GM23338 (cell line): ENCODE measurements at regions not wholly inside any gene's neighbourhood (a gene's known extent, or its start where the extent isn't known, plus 50 kb on each side); places are given as distances from the start of the nearest gene placed in this dataset.

ENCODE experiments used
- ATAC-seq: fragments of 200-7000 bp; cut with Tn5 transposase; 3 replicates; pipeline ENCODE4 v1.9.1; 2020
- DNase-seq: peaks from one replicate; pipeline ENCODE4 v3.0.0-alpha.2; 2015; ENCODE audit warnings: low spot score
- H2AFZ ChIP-seq: fragments of 200-600 bp; sonication (generic); 2 replicates; pipeline ENCODE4 v1.8.0; 2016; ENCODE audit warnings: antibody characterized with exemption, mild to moderate bottlenecking, moderate library complexity
- H3F3A ChIP-seq: fragments of 200-600 bp; sonication (generic); replicated peaks from 2 replicates; pipeline ENCODE4 v1.8.0; 2017; ENCODE audit warnings: antibody characterized with exemption, mixed run types, low read depth
- H3K27ac ChIP-seq: fragments of 200-600 bp; sonication (generic); 2 replicates; pipeline ENCODE4 v1.6.1; 2016; ENCODE audit warnings: low read depth
- H3K27me3 ChIP-seq: fragments of 200-600 bp; sonication (generic); 2 replicates; pipeline ENCODE4 v1.8.0; 2016; ENCODE audit warnings: mild to moderate bottlenecking, mixed run types, moderate library complexity; ENCODE audit not compliant: insufficient read depth
- H3K36me3 ChIP-seq: fragments of 200-600 bp; sonication (generic); 2 replicates; pipeline ENCODE4 v1.8.0; 2016; ENCODE audit warnings: mild to moderate bottlenecking; ENCODE audit not compliant: insufficient read depth
- H3K4me1 ChIP-seq: fragments of 200-600 bp; sonication (generic); 2 replicates; pipeline ENCODE4 v1.8.0; 2016; ENCODE audit warnings: mild to moderate bottlenecking, moderate library complexity; ENCODE audit not compliant: insufficient read depth
- H3K4me2 ChIP-seq: fragments of 200-600 bp; sonication (generic); 2 replicates; pipeline ENCODE4 v1.7.1; 2017; ENCODE audit warnings: mixed run types
- H3K4me3 ChIP-seq: fragments of 200-600 bp; sonication (generic); 2 replicates; pipeline ENCODE4 v1.6.1; 2016; ENCODE audit warnings: mixed run types
- H3K79me2 ChIP-seq: fragments of 200-600 bp; sonication (generic); replicated peaks from 2 replicates; pipeline ENCODE4 v1.8.0; 2017; ENCODE audit warnings: mild to moderate bottlenecking; ENCODE audit not compliant: insufficient read depth
- H3K9me2 ChIP-seq: fragments of 200-600 bp; sonication (generic); 2 replicates; pipeline ENCODE4 v1.8.0; 2017; ENCODE audit not compliant: insufficient read depth
- H4K20me1 ChIP-seq: fragments of 200-600 bp; sonication (generic); replicated peaks from 2 replicates; pipeline ENCODE4 v1.8.0; 2017; ENCODE audit warnings: mild to moderate bottlenecking; ENCODE audit not compliant: insufficient read depth
- H3K27ac Mint-ChIP-seq: 2 replicates; pipeline ENCODE4 v1.8.0; 2020; ENCODE audit warnings: inconsistent platforms, mild to moderate bottlenecking, moderate library complexity, mixed read lengths
- H3K27me3 Mint-ChIP-seq: 3 replicates; pipeline ENCODE4 v1.8.0; 2022; ENCODE audit warnings: low read depth, mild to moderate bottlenecking, moderate library complexity, mixed read lengths, inconsistent platforms; ENCODE audit not compliant: insufficient read depth, poor library complexity
- H3K36me3 Mint-ChIP-seq: 3 replicates; pipeline ENCODE4 v1.8.0; 2021; ENCODE audit warnings: low read depth, mild to moderate bottlenecking, inconsistent platforms, moderate library complexity, mixed read lengths
- H3K4me1 Mint-ChIP-seq: 3 replicates; pipeline ENCODE4 v1.8.0; 2020; ENCODE audit warnings: mild to moderate bottlenecking, inconsistent platforms, mixed read lengths
- H3K4me3 Mint-ChIP-seq: 3 replicates; pipeline ENCODE4 v1.8.0; 2021; ENCODE audit warnings: moderate library complexity, mild to moderate bottlenecking, inconsistent platforms, mixed read lengths
- H3K9me3 Mint-ChIP-seq: 3 replicates; pipeline ENCODE4 v1.8.0; 2020; ENCODE audit warnings: moderate library complexity, mild to moderate bottlenecking, inconsistent platforms, mixed read lengths
- EZH2 ChIP-seq: fragments of 200-600 bp; sonication (generic); IDR thresholded peaks from one replicate; pipeline ENCODE4 v1.8.0; 2017; ENCODE audit warnings: antibody characterized with exemption, mild to moderate bottlenecking, low read depth; ENCODE audit not compliant: unreplicated experiment
- JUNB ChIP-seq: IDR thresholded peaks from one replicate; pipeline ENCODE4 v1.6.1; 2016; ENCODE audit warnings: antibody characterized with exemption; ENCODE audit not compliant: unreplicated experiment
- POLR2AphosphoS5 ChIP-seq: IDR thresholded peaks from 2 replicates; pipeline ENCODE4 v1.6.1; 2016; ENCODE audit warnings: antibody characterized with exemption, low read depth
- STAT1 ChIP-seq: IDR thresholded peaks from one replicate; pipeline ENCODE4 v1.6.1; 2016; ENCODE audit warnings: antibody characterized with exemption; ENCODE audit not compliant: unreplicated experiment
- ZNF114 ChIP-seq: fragments of 250-450 bp; sonication (Bioruptor Pico); IDR thresholded peaks from 2 replicates; pipeline ENCODE4 v1.5.0; 2020; ENCODE audit warnings: mild to moderate bottlenecking, moderate library complexity
- TF ChIP-seq, protein P1 (sequence below): IDR thresholded peaks from 2 replicates; pipeline ENCODE4 v1.6.1; 2016; ENCODE audit warnings: antibody characterized with exemption
- TF ChIP-seq, protein P2 (sequence below): fragments of 250-450 bp; sonication (Bioruptor Pico); IDR thresholded peaks from 2 replicates; pipeline ENCODE4 v1.5.0; 2020; ENCODE audit warnings: mild to moderate bottlenecking, moderate library complexity

DNA sequence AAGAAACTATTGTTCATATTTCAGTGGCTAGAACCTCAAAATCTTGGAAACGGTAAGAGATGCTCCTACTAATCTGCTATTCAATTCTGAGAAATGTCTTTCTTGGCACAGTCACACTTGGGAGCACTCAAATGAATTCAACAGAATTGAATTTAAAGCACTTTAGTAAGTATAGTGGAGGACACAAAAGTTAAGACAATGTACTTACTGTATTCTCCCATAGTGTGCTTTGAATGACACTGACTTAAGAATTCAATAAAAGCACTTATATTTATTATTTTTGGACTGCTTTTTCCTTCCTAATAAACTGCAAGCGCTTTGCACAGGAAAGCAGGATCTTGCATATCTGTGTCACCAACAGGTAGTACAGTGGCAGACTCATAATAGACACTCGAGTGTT is 156.1 kb upstream of the RIMS1 start:
- H3K27me3 ChIP-seq, result no peaks in the 10 kb centered on the region
- Mint-ChIP-seq H3K4me3 (no peak overlapping the region), H3K27ac (no peak overlapping the region), H3K4me1 (peaks cover 2% of the 10 kb centered on the region; the same call in 1 of the 3 replicates), H3K36me3 (no peaks in the 10 kb centered on the region), H3K9me3 (no peaks in the 10 kb centered on the region), H3K27me3 (peaks cover 5% of the 10 kb centered on the region)
- H2AFZ ChIP-seq, result no peak overlapping the region
- no peaks in the 10 kb centered on the region for H3K79me2 ChIP-seq
- peaks cover 3% of the 10 kb centered on the region; the same call in 1 of the 2 replicates for H3K4me1 ChIP-seq
- ATAC-seq (no peak), DNase-seq (no peak)
- no peaks in the 10 kb centered on the region for H3K9me2 ChIP-seq
- H3K27ac ChIP-seq, result no peak overlapping the region
- no peaks in the 10 kb centered on the region for H4K20me1 ChIP-seq
- no peaks in the 10 kb centered on the region for H3K36me3 ChIP-seq
- no peak overlapping the region for H3K4me3 ChIP-seq
- H3K4me2 ChIP-seq, result no peak overlapping the region
- H3F3A ChIP-seq, result no peaks in the 10 kb centered on the region
- no peak for TF ChIP-seq JUNB
- TF ChIP-seq STAT1, result no peak
- TF ChIP-seq, protein P1, sequence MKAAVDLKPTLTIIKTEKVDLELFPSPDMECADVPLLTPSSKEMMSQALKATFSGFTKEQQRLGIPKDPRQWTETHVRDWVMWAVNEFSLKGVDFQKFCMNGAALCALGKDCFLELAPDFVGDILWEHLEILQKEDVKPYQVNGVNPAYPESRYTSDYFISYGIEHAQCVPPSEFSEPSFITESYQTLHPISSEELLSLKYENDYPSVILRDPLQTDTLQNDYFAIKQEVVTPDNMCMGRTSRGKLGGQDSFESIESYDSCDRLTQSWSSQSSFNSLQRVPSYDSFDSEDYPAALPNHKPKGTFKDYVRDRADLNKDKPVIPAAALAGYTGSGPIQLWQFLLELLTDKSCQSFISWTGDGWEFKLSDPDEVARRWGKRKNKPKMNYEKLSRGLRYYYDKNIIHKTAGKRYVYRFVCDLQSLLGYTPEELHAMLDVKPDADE, result no peak
- TF ChIP-seq, protein P2, sequence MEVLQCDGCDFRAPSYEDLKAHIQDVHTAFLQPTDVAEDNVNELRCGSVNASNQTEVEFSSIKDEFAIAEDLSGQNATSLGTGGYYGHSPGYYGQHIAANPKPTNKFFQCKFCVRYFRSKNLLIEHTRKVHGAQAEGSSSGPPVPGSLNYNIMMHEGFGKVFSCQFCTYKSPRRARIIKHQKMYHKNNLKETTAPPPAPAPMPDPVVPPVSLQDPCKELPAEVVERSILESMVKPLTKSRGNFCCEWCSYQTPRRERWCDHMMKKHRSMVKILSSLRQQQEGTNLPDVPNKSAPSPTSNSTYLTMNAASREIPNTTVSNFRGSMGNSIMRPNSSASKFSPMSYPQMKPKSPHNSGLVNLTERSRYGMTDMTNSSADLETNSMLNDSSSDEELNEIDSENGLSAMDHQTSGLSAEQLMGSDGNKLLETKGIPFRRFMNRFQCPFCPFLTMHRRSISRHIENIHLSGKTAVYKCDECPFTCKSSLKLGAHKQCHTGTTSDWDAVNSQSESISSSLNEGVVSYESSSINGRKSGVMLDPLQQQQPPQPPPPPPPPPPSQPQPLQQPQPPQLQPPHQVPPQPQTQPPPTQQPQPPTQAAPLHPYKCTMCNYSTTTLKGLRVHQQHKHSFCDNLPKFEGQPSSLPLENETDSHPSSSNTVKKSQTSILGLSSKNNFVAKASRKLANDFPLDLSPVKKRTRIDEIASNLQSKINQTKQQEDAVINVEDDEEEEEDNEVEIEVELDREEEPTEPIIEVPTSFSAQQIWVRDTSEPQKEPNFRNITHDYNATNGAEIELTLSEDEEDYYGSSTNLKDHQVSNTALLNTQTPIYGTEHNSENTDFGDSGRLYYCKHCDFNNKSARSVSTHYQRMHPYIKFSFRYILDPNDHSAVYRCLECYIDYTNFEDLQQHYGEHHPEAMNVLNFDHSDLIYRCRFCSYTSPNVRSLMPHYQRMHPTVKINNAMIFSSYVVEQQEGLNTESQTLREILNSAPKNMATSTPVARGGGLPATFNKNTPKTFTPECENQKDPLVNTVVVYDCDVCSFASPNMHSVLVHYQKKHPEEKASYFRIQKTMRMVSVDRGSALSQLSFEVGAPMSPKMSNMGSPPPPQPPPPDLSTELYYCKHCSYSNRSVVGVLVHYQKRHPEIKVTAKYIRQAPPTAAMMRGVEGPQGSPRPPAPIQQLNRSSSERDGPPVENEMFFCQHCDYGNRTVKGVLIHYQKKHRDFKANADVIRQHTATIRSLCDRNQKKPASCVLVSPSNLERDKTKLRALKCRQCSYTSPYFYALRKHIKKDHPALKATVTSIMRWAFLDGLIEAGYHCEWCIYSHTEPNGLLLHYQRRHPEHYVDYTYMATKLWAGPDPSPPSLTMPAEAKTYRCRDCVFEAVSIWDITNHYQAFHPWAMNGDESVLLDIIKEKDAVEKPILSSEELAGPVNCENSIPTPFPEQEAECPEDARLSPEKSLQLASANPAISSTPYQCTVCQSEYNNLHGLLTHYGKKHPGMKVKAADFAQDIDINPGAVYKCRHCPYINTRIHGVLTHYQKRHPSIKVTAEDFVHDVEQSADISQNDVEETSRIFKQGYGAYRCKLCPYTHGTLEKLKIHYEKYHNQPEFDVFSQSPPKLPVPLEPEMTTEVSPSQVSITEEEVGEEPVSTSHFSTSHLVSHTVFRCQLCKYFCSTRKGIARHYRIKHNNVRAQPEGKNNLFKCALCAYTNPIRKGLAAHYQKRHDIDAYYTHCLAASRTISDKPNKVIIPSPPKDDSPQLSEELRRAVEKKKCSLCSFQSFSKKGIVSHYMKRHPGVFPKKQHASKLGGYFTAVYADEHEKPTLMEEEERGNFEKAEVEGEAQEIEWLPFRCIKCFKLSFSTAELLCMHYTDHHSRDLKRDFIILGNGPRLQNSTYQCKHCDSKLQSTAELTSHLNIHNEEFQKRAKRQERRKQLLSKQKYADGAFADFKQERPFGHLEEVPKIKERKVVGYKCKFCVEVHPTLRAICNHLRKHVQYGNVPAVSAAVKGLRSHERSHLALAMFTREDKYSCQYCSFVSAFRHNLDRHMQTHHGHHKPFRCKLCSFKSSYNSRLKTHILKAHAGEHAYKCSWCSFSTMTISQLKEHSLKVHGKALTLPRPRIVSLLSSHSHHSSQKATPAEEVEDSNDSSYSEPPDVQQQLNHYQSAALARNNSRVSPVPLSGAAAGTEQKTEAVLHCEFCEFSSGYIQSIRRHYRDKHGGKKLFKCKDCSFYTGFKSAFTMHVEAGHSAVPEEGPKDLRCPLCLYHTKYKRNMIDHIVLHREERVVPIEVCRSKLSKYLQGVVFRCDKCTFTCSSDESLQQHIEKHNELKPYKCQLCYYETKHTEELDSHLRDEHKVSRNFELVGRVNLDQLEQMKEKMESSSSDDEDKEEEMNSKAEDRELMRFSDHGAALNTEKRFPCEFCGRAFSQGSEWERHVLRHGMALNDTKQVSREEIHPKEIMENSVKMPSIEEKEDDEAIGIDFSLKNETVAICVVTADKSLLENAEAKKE (CRISPR knock-in tag), result no peak
- TF ChIP-seq ZNF114 (CRISPR knock-in tag), result no peak
- no peak for TF ChIP-seq EZH2
- no peak for TF ChIP-seq POLR2AphosphoS5
